Uterus (tissue), 3 donors: ENCODE measurements at regions not wholly inside any gene's neighbourhood (a gene's known extent, or its start where the extent isn't known, plus 50 kb on each side); places are given as distances from the start of the nearest gene placed in this dataset.

Source experiments
- DNase-seq, 2 donors: peaks; one replicate each; pipeline ENCODE4 v3.0.0-alpha.2; 2019 to 2020
- H3K27ac ChIP-seq, 2 donors: fragments of 200-600 bp; sonication (generic); 1 replicate in 1 of 2; 2 replicates in 1 of 2; pipeline ENCODE4 v1.5.1; 2016 to 2018
- H3K27me3 ChIP-seq, 2 donors: fragments of 200-600 bp; sonication (generic); one replicate each; pipeline ENCODE4 v1.5.1; 2018 to 2019; ENCODE audit warnings: control low read depth in 1 of 2
- H3K36me3 ChIP-seq, 2 donors: fragments of 200-600 bp; sonication (generic); one replicate each; pipeline ENCODE4 v1.5.1; 2019; ENCODE audit warnings: control low read depth in 1 of 2
- H3K4me1 ChIP-seq, 2 donors: fragments of 200-600 bp; sonication (generic); one replicate each; pipeline ENCODE4 v1.5.1; 2018 to 2019; ENCODE audit warnings: control low read depth in 1 of 2
- H3K4me3 ChIP-seq, 2 donors: fragments of 200-600 bp; sonication (generic); 1 replicate in 1 of 2; 2 replicates in 1 of 2; pipeline ENCODE4 v1.5.1; 2018 to 2019; ENCODE audit warnings: mild to moderate bottlenecking in 1 of 2
- H3K9me3 ChIP-seq, 2 donors: fragments of 200-600 bp; sonication (generic); one replicate each; pipeline ENCODE4 v1.5.1; 2019; ENCODE audit warnings: control low read depth in 1 of 2
- POLR2A ChIP-seq, 2 donors: fragments of 450-650 bp; IDR thresholded peaks; one replicate each; pipeline ENCODE4 v1.6.1; 2016; ENCODE audit warnings: antibody characterized with exemption in 2 of 2, mild to moderate bottlenecking in 1 of 2, moderate library complexity in 1 of 2
- intact Hi-C: fragments of 100-400 bp; cut with DNase I; formaldehyde crosslinking; loops from one replicate; pipeline ENCODE4 v1.15.1; 2023; ENCODE audit warnings: low total_unique reads
- TF ChIP-seq, protein P1 (sequence below), 4 experiments: fragments of 200-600 bp in 2 of 4; fragments of 450-650 bp in 2 of 4; sonication (generic) in 2 of 4; IDR thresholded peaks; one replicate each; pipeline ENCODE4 v1.5.1; 2016 to 2019; ENCODE audit warnings: antibody characterized with exemption in 4 of 4, mild to moderate bottlenecking in 2 of 4, moderate library complexity in 1 of 4
- donor health status: DM: yes; HTN: yes; CAD: no.

DNA sequence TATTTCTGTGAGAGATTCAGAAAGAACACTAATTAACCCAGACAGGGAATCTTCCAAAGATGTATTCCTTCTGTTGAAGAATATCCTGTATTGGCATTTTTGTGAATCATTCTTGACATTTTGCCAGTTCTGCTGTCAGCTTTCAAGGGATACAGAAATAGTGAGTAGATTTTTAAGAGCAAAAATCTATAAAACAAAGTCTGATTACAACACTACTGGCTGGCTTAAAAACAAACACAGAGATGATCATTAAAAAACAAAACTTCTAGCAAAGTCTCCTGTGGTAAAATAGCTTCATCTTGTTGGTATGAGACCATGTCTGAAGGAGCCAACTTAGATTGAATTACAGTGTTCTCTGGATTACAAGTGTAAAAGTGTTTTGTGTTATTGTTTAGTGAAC, 866.3 kb upstream of the KLHL29 start:
- H3K27ac ChIP-seq = no peak overlapping the region
- no peaks in the 10 kb centered on the region for H3K4me1 ChIP-seq
- intact Hi-C loops = no loop called here
- H3K27me3 ChIP-seq = no peaks in the 10 kb centered on the region
- TF ChIP-seq, protein P1, sequence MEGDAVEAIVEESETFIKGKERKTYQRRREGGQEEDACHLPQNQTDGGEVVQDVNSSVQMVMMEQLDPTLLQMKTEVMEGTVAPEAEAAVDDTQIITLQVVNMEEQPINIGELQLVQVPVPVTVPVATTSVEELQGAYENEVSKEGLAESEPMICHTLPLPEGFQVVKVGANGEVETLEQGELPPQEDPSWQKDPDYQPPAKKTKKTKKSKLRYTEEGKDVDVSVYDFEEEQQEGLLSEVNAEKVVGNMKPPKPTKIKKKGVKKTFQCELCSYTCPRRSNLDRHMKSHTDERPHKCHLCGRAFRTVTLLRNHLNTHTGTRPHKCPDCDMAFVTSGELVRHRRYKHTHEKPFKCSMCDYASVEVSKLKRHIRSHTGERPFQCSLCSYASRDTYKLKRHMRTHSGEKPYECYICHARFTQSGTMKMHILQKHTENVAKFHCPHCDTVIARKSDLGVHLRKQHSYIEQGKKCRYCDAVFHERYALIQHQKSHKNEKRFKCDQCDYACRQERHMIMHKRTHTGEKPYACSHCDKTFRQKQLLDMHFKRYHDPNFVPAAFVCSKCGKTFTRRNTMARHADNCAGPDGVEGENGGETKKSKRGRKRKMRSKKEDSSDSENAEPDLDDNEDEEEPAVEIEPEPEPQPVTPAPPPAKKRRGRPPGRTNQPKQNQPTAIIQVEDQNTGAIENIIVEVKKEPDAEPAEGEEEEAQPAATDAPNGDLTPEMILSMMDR (IDR thresholded peaks at IDR 0.05) = no peak
- TF ChIP-seq POLR2A (IDR thresholded peaks at IDR 0.05) = no peak
- no peaks in the 10 kb centered on the region for H3K36me3 ChIP-seq
- H3K9me3 ChIP-seq = no peaks in the 10 kb centered on the region
- H3K4me3 ChIP-seq = no peak overlapping the region
- no peak for DNase-seq

DNA sequence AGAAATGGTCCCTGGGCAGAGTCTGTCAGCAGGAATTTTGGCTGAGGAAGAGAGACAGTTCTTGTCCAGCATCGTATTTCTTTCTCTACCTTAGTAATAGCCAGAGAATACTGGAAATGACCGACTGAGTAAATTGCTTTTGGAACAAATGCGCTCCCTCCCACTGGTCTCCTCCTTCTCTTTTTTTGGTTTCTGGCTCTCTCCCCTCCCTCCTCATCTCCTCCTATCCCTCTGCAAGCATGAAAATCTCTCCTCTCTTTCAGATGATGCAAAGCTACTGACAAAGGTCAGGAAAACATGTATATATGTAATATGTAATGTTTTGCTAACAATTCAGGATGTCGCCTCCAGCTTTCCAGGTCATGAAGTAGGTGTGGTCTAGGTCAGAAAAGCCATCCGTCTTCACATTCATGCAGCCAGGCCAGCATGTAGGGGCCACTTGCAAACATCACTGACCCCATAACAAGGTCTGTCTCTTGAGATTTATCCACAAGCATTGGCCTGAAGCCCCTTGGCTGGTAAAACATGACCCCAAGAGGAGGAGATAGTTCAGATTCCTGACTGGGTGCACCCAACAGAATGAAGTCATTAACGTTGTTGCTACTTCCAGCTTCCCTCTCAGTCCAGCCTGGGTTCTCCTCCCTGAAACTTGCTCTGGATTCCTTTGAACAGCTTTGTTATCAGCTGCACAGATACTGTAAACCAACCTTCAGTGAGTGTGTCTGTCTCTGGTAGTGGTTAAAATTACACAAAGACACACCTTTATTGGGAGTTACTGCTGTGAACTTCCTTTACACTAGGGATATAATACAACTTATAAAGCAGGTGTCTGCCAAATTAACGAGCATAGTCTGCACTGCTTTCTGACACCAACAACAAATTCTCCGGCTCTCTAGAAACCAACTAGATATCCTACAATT, 864.4 kb upstream of the KLHL29 start:
- Histone ChIP-seq H3K4me3 (no peak overlapping the region), H3K9me3 (no peaks in the 10 kb centered on the region), H3K27me3 (no peaks in the 10 kb centered on the region), H3K27ac (no peak overlapping the region), H3K4me1 (no peaks in the 10 kb centered on the region), H3K36me3 (no peaks in the 10 kb centered on the region)
- intact Hi-C loops = no loop called here
- peak in 1 of 2 donors; percentile 15 for DNase-seq
- TF ChIP-seq, protein P1 (IDR thresholded peaks at IDR 0.05) = no peak
- TF ChIP-seq POLR2A (IDR thresholded peaks at IDR 0.05) = no peak

DNA sequence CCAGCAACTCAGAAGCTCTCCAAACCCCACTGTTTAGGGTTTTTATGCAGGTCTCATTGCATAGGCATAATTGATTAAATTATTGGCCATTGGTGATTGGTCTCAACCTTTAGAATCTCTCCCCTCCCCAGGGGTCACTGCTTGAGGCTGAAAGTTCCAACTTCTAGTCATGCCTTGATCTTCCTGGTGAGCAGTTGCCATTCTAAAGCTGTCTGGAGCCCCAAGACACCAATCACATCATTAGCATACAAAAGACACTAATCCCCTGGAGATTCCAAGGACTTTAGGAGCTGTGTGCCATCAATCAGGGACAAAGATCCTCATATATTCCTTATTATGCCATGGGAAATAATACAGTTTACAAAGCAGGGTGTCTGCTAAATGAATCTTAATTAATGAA, 863.4 kb upstream of the KLHL29 start:
- no peaks in the 10 kb centered on the region for H3K9me3 ChIP-seq
- H3K27ac ChIP-seq = no peak overlapping the region
- H3K36me3 ChIP-seq = no peaks in the 10 kb centered on the region
- intact Hi-C loops = no loop called here
- TF ChIP-seq, protein P1 (IDR thresholded peaks at IDR 0.05) = no peak
- no peak for TF ChIP-seq POLR2A (IDR thresholded peaks at IDR 0.05)
- H3K27me3 ChIP-seq = no peaks in the 10 kb centered on the region
- H3K4me1 ChIP-seq = no peaks in the 10 kb centered on the region
- no peak for DNase-seq
- no peak overlapping the region for H3K4me3 ChIP-seq

DNA sequence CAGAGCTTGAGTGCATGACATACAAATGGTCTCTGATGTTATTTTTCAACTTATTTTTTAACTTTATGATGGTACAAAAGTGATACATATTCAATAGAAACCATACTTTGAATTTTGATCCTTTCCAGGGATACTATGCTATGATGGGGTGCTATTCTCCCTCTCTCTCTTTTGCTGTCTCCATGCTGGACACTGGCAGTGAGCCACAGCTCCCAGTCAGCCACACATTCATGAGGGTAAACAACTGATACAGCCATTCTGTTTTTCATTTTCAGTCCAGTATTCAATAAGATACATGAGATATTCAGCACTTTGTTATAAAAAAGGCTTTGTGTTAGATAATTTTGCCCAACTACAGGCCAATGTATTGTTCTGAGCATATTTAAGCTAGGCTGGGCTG, 859.3 kb upstream of the KLHL29 start:
- no peak overlapping the region for H3K4me3 ChIP-seq
- H3K27me3 ChIP-seq = no peaks in the 10 kb centered on the region
- DNase-seq = no peak
- no peak overlapping the region for H3K27ac ChIP-seq
- no peaks in the 10 kb centered on the region for H3K9me3 ChIP-seq
- TF ChIP-seq POLR2A (IDR thresholded peaks at IDR 0.05) = no peak
- TF ChIP-seq, protein P1 (IDR thresholded peaks at IDR 0.05) = no peak
- no peaks in the 10 kb centered on the region for H3K36me3 ChIP-seq
- intact Hi-C loops = no loop called here
- H3K4me1 ChIP-seq = no peaks in the 10 kb centered on the region

DNA sequence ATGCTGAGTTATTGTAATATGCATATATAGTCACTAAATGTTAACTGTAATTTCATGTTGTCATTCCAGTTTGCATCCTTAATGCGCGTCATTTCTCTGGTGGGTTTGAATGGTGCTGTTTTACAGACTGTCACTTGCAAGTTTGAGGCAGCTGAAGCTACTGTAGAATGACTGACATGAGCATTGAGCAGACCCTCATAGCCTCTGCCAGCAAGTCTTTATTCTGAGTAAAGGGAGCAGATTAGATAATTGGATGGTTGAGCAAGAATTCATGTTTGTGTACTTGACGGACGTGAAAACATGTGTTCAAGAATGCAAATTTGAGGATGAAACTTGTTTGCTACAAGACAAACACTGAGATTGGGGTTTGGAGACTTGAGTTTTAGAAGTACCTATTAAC, 854.8 kb upstream of the KLHL29 start:
- no peaks in the 10 kb centered on the region for H3K9me3 ChIP-seq
- TF ChIP-seq, protein P1 (IDR thresholded peaks at IDR 0.05) = no peak
- no peak for TF ChIP-seq POLR2A (IDR thresholded peaks at IDR 0.05)
- intact Hi-C loops = no loop called here
- H3K27me3 ChIP-seq = no peaks in the 10 kb centered on the region
- no peak overlapping the region for H3K4me3 ChIP-seq
- no peak overlapping the region for H3K27ac ChIP-seq
- H3K36me3 ChIP-seq = no peaks in the 10 kb centered on the region
- no peak for DNase-seq
- H3K4me1 ChIP-seq = no peaks in the 10 kb centered on the region
